Neutrophil (primary cell): ENCODE measurements at regions not wholly inside any gene's neighbourhood (a gene's known extent, or its start where the extent isn't known, plus 50 kb on each side); places are given as distances from the start of the nearest gene placed in this dataset.

ENCODE experiments used
- H3K27ac ChIP-seq: fragments of 200-600 bp; sonication (generic); 2 replicates; pipeline ENCODE4 v1.5.1; 2016; ENCODE audit warnings: mild to moderate bottlenecking, moderate library complexity
- H3K27me3 ChIP-seq: fragments of 200-600 bp; sonication (generic); 2 replicates; pipeline ENCODE4 v1.6.0; 2016; ENCODE audit warnings: mild to moderate bottlenecking
- H3K36me3 ChIP-seq: fragments of 200-600 bp; sonication (generic); 2 replicates; pipeline ENCODE4 v1.5.1; 2017
- H3K4me1 ChIP-seq, 2 experiments: fragments of 200-600 bp in 1 of 2; sonication (generic) in 1 of 2; 1 replicate in 1 of 2; 2 replicates in 1 of 2; pipeline versions ENCODE4 v1.5.1 to v1.6.1; 2013 to 2016; ENCODE audit warnings: low read depth in 1 of 2, low read length in 1 of 2, mild to moderate bottlenecking in 1 of 2, moderate library complexity in 1 of 2; ENCODE audit not compliant: control insufficient read depth in 1 of 2, insufficient read depth in 1 of 2
- H3K4me3 ChIP-seq, 2 experiments: fragments of 200-600 bp in 1 of 2; sonication (generic) in 1 of 2; 1 replicate in 1 of 2; 2 replicates in 1 of 2; pipeline ENCODE4 v1.5.1; 2013 to 2016; ENCODE audit warnings: low read depth in 1 of 2, low read length in 1 of 2, mild to moderate bottlenecking in 1 of 2, moderate library complexity in 1 of 2
- H3K9me3 ChIP-seq: fragments of 200-600 bp; sonication (generic); 2 replicates; pipeline ENCODE4 v1.5.1; 2016
- CTCF ChIP-seq: fragments of 200-600 bp; sonication (generic); IDR thresholded peaks from 2 replicates; pipeline ENCODE4 v1.5.1; 2016; ENCODE audit warnings: antibody characterized with exemption

- no peak for TF ChIP-seq CTCF
- Histone ChIP-seq H3K27ac (no peak overlapping the region), H3K36me3 (no peaks in the 10 kb centered on the region), H3K27me3 (no peaks in the 10 kb centered on the region), H3K4me3 (no peak overlapping the region), H3K4me1 (no peaks in the 10 kb centered on the region), H3K9me3 (no peaks in the 10 kb centered on the region)
These were observed 156.1 kb upstream of the LNX1 start for GRCh38 chr4:53747401-53747800.

GRCh38 chr4:53744446-53745160, 153.3 kb upstream of the LNX1 start:
- no peak overlapping the region for H3K4me3 ChIP-seq
- H3K9me3 ChIP-seq = no peaks in the 10 kb centered on the region
- no peaks in the 10 kb centered on the region for H3K4me1 ChIP-seq
- no peak for TF ChIP-seq CTCF
- no peak overlapping the region for H3K27ac ChIP-seq
- H3K27me3 ChIP-seq = no peaks in the 10 kb centered on the region
- no peaks in the 10 kb centered on the region for H3K36me3 ChIP-seq

GRCh38 chr4:53734584-53735353, 143.5 kb upstream of the LNX1 start:
- no peak for TF ChIP-seq CTCF
- Histone ChIP-seq H3K4me3 (no peak overlapping the region), H3K27me3 (no peaks in the 10 kb centered on the region), H3K9me3 (no peaks in the 10 kb centered on the region), H3K27ac (no peak overlapping the region), H3K36me3 (no peaks in the 10 kb centered on the region), H3K4me1 (no peaks in the 10 kb centered on the region)

GRCh38 chr4:53734182-53734581, 142.9 kb upstream of the LNX1 start:
- H3K4me1 ChIP-seq = no peaks in the 10 kb centered on the region
- H3K36me3 ChIP-seq = no peaks in the 10 kb centered on the region
- no peak overlapping the region for H3K4me3 ChIP-seq
- no peaks in the 10 kb centered on the region for H3K27me3 ChIP-seq
- no peak for TF ChIP-seq CTCF
- H3K9me3 ChIP-seq = no peaks in the 10 kb centered on the region
- H3K27ac ChIP-seq = no peak overlapping the region

GRCh38 chr4:53732661-53733060, 141.4 kb upstream of the LNX1 start:
- no peak overlapping the region for H3K4me3 ChIP-seq
- H3K9me3 ChIP-seq = no peaks in the 10 kb centered on the region
- H3K27me3 ChIP-seq = no peaks in the 10 kb centered on the region
- H3K4me1 ChIP-seq = no peaks in the 10 kb centered on the region
- no peak for TF ChIP-seq CTCF
- H3K36me3 ChIP-seq = no peaks in the 10 kb centered on the region
- no peak overlapping the region for H3K27ac ChIP-seq
